ENCODE measurements at regions not wholly inside any gene's neighbourhood (a gene's known extent, or its start where the extent isn't known, plus 50 kb on each side); places are given as distances from the start of the nearest gene placed in this dataset.
"Not testable (repeated sequence)": the region's sequence is repeated elsewhere in the genome, so short reads cannot be mapped to it uniquely, and the experiment has no call there.

- no peaks in the 10 kb centered on the region for H3K36me3 ChIP-seq
- no peak for TF ChIP-seq POLR2A (IDR thresholded peaks at IDR 0.05)
- no peak for TF ChIP-seq CTCF (IDR thresholded peaks at IDR 0.05)
- no peak overlapping the region for H3K27ac ChIP-seq
- no peaks in the 10 kb centered on the region for H3K4me1 ChIP-seq
- no peak for DNase-seq
- no peaks in the 10 kb centered on the region for H3K9me3 ChIP-seq
- H3K4me3 ChIP-seq: no peak overlapping the region
- H3K27me3 ChIP-seq: no peaks in the 10 kb centered on the region
Measured at GRCh38 chr12:11992515-11992914, 78.2 kb upstream of the BCL2L14 start.

GRCh38 chr12:11998307-11998943 is 72.3 kb upstream of the BCL2L14 start:
- H3K9me3 ChIP-seq, H3K4me3 ChIP-seq: not testable (repeated sequence)

GRCh38 chr12:11998944-11999315 is 71.8 kb upstream of the BCL2L14 start:
- Histone ChIP-seq H3K27ac (no peak overlapping the region), H3K27me3 (no peaks in the 10 kb centered on the region), H3K9me3 (no peaks in the 10 kb centered on the region), H3K4me3 (no peak overlapping the region), H3K4me1 (no peaks in the 10 kb centered on the region), H3K36me3 (no peaks in the 10 kb centered on the region)
- DNase-seq: no peak
- no peak for TF ChIP-seq CTCF (IDR thresholded peaks at IDR 0.05)
- TF ChIP-seq POLR2A (IDR thresholded peaks at IDR 0.05): no peak

More at GRCh38 chr12:11998307-11998943, 72.3 kb upstream of the BCL2L14 start:
- not testable (repeated sequence) for H3K4me1 ChIP-seq, H3K27me3 ChIP-seq, H3K36me3 ChIP-seq, H3K27ac ChIP-seq, DNase-seq

GRCh38 chr12:12003609-12004008 is 67.1 kb upstream of the BCL2L14 start:
- Histone ChIP-seq H3K27me3 (no peaks in the 10 kb centered on the region), H3K4me1 (peaks cover 0 to 2% (median 0%) of the 10 kb centered on the region in 4 donors), H3K27ac (no peak overlapping the region), H3K36me3 (no peaks in the 10 kb centered on the region), H3K9me3 (no peaks in the 10 kb centered on the region), H3K4me3 (no peak overlapping the region)
- no peak for DNase-seq
- TF ChIP-seq CTCF (IDR thresholded peaks at IDR 0.05) (no peak), POLR2A (IDR thresholded peaks at IDR 0.05) (no peak)

GRCh38 chr12:12004524-12004923 is 66.2 kb upstream of the BCL2L14 start:
- H3K36me3 ChIP-seq: no peaks in the 10 kb centered on the region
- H3K27ac ChIP-seq: no peak overlapping the region
- DNase-seq: no peak
- H3K4me1 ChIP-seq: peaks cover 0 to 6% (median 3%) of the 10 kb centered on the region in 4 donors
- H3K9me3 ChIP-seq: no peaks in the 10 kb centered on the region
- H3K27me3 ChIP-seq: no peaks in the 10 kb centered on the region
- H3K4me3 ChIP-seq: no peak overlapping the region
- TF ChIP-seq CTCF (IDR thresholded peaks at IDR 0.05) (no peak), POLR2A (IDR thresholded peaks at IDR 0.05) (no peak)

GRCh38 chr12:12007001-12007712 is 63.6 kb upstream of the BCL2L14 start:
- TF ChIP-seq POLR2A (IDR thresholded peaks at IDR 0.05) (no peak), CTCF (IDR thresholded peaks at IDR 0.05) (no peak)
- peaks cover 0 to 19% (median 10%) of the 10 kb centered on the region in 4 donors for H3K4me1 ChIP-seq
- H3K4me3 ChIP-seq: no peak overlapping the region
- H3K36me3 ChIP-seq: no peaks in the 10 kb centered on the region
- no peaks in the 10 kb centered on the region for H3K27me3 ChIP-seq
- H3K9me3 ChIP-seq: no peaks in the 10 kb centered on the region
- no peak for DNase-seq
- H3K27ac ChIP-seq: peak overlapping the region in 1 of 4 donors; percentile 20
